GM19397 (cell line): ENCODE measurements at regions not wholly inside any gene's neighbourhood (a gene's known extent, or its start where the extent isn't known, plus 50 kb on each side); places are given as distances from the start of the nearest gene placed in this dataset.

Experiments used
- ATAC-seq: cut with Tn5 transposase; IDR thresholded peaks from one replicate; pipeline ENCODE4 v1.9.1; 2021; ENCODE audit warnings: mild to moderate bottlenecking, moderate library complexity; ENCODE audit not compliant: unreplicated experiment

- no peak for ATAC-seq
Observed at GRCh38 chr12:30110498-30110897, 326.8 kb upstream of the TMTC1 start.

GRCh38 chr12:30108666-30109065 is 324.9 kb upstream of the TMTC1 start:
- no peak for ATAC-seq

GRCh38 chr12:30106204-30106965 is 322.6 kb upstream of the TMTC1 start:
- ATAC-seq = no peak

GRCh38 chr12:30105505-30105904 is 321.8 kb upstream of the TMTC1 start:
- ATAC-seq = no peak

- no peak for ATAC-seq
Observed at GRCh38 chr12:30104971-30105370, 321.2 kb upstream of the TMTC1 start.

GRCh38 chr12:30100741-30101140 is 317.0 kb upstream of the TMTC1 start:
- no peak for ATAC-seq

GRCh38 chr12:30098677-30099076 is 314.9 kb upstream of the TMTC1 start:
- no peak for ATAC-seq

- ATAC-seq = no peak
Observed at GRCh38 chr12:30095511-30095910, 311.8 kb upstream of the TMTC1 start.

GRCh38 chr12:30092983-30093617 is 309.4 kb upstream of the TMTC1 start:
- ATAC-seq = no peak

GRCh38 chr12:30090258-30090657 is 306.5 kb upstream of the TMTC1 start:
- ATAC-seq = no peak

GRCh38 chr12:30088259-30088995 is 304.7 kb upstream of the TMTC1 start:
- no peak for ATAC-seq

- ATAC-seq = no peak
Observed at GRCh38 chr12:30082381-30082780, 298.6 kb upstream of the TMTC1 start.

- no peak for ATAC-seq
Observed at GRCh38 chr12:30074916-30075315, 291.2 kb upstream of the TMTC1 start.

- no peak for ATAC-seq
Observed at GRCh38 chr12:30072824-30073223, 289.1 kb upstream of the TMTC1 start.

GRCh38 chr12:30067146-30067545 is 283.4 kb upstream of the TMTC1 start:
- no peak for ATAC-seq

- no peak for ATAC-seq
Observed at GRCh38 chr12:30064906-30065305, 281.2 kb upstream of the TMTC1 start.

GRCh38 chr12:30063435-30063945 is 279.7 kb upstream of the TMTC1 start:
- no peak for ATAC-seq

- ATAC-seq = no peak
Observed at GRCh38 chr12:30048371-30048770, 264.6 kb upstream of the TMTC1 start.

GRCh38 chr12:30047516-30048254 is 263.9 kb upstream of the TMTC1 start:
- ATAC-seq = no peak

GRCh38 chr12:30046376-30046775 is 262.6 kb upstream of the TMTC1 start:
- no peak for ATAC-seq

GRCh38 chr12:30045171-30045570 is 261.4 kb upstream of the TMTC1 start:
- ATAC-seq = no peak
